ENCODE measurements at regions not wholly inside any gene's neighbourhood (a gene's known extent, or its start where the extent isn't known, plus 50 kb on each side); places are given as distances from the start of the nearest gene placed in this dataset.

GRCh38 chr5:145637396-145637795 is 197.7 kb downstream of the PRELID2 start:
- TF ChIP-seq REST (IDR thresholded peaks at IDR 0.05; ENCODE audit: borderline replicate concordance) (no peak), REST (CRISPR knock-in tag; IDR thresholded peaks at IDR 0.05; ENCODE audit: low read depth) (no peak), ZFP36 (IDR thresholded peaks at IDR 0.05; ENCODE audit: low read depth, low read length, partially characterized antibody) (no peak), MXI1 (IDR thresholded peaks at IDR 0.05; ENCODE audit: low read depth, low read length) (no peak), RBBP5 (IDR thresholded peaks at IDR 0.05; ENCODE audit: borderline replicate concordance, insufficient read depth, low read length, poor library complexity, severe bottlenecking) (no peak), HOMEZ (CRISPR knock-in tag; IDR thresholded peaks at IDR 0.05) (no peak), GATAD2A (IDR thresholded peaks at IDR 0.05) (no peak), GTF2A2 (tag; IDR thresholded peaks at IDR 0.05) (no peak), ZNF3 (CRISPR knock-in tag; IDR thresholded peaks at IDR 0.05) (no peak), BRCA1 (IDR thresholded peaks at IDR 0.05) (no peak), BRCA1 (CRISPR knock-in tag; IDR thresholded peaks at IDR 0.05) (no peak), GABPB1 (CRISPR knock-in tag; IDR thresholded peaks at IDR 0.05) (no peak), CC2D1A (IDR thresholded peaks at IDR 0.05) (no peak)
- TF ChIP-seq, protein P1, sequence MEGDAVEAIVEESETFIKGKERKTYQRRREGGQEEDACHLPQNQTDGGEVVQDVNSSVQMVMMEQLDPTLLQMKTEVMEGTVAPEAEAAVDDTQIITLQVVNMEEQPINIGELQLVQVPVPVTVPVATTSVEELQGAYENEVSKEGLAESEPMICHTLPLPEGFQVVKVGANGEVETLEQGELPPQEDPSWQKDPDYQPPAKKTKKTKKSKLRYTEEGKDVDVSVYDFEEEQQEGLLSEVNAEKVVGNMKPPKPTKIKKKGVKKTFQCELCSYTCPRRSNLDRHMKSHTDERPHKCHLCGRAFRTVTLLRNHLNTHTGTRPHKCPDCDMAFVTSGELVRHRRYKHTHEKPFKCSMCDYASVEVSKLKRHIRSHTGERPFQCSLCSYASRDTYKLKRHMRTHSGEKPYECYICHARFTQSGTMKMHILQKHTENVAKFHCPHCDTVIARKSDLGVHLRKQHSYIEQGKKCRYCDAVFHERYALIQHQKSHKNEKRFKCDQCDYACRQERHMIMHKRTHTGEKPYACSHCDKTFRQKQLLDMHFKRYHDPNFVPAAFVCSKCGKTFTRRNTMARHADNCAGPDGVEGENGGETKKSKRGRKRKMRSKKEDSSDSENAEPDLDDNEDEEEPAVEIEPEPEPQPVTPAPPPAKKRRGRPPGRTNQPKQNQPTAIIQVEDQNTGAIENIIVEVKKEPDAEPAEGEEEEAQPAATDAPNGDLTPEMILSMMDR (IDR thresholded peaks at IDR 0.05 in 2 of 3, conservative IDR thresholded peaks at IDR 0.05 in 1 of 3; ENCODE audit: insufficient read depth in 2 of 3, low read depth in 1 of 3, low read length in 3 of 3) = no peak
- TF ChIP-seq, protein P2, sequence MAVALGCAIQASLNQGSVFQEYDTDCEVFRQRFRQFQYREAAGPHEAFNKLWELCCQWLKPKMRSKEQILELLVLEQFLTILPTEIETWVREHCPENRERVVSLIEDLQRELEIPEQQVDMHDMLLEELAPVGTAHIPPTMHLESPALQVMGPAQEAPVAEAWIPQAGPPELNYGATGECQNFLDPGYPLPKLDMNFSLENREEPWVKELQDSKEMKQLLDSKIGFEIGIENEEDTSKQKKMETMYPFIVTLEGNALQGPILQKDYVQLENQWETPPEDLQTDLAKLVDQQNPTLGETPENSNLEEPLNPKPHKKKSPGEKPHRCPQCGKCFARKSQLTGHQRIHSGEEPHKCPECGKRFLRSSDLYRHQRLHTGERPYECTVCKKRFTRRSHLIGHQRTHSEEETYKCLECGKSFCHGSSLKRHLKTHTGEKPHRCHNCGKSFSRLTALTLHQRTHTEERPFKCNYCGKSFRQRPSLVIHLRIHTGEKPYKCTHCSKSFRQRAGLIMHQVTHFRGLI (CRISPR knock-in tag; IDR thresholded peaks at IDR 0.05) = no peak

Data from K562 (cell line).